KMS-11 (cell line): ENCODE measurements at regions not wholly inside any gene's neighbourhood (a gene's known extent, or its start where the extent isn't known, plus 50 kb on each side); places are given as distances from the start of the nearest gene placed in this dataset.
"Not testable (repeated sequence)": the region's sequence is repeated elsewhere in the genome, so short reads cannot be mapped to it uniquely, and the experiment has no call there.

Source experiments
- H2AFZ ChIP-seq: fragments of 200-600 bp; sonication (generic); 2 replicates; pipeline ENCODE4 v1.6.1; 2016; ENCODE audit warnings: antibody characterized with exemption, mixed run types, low read depth
- H3K27ac ChIP-seq: fragments of 200-600 bp; sonication (generic); 2 replicates; pipeline ENCODE4 v1.6.1; 2016; ENCODE audit warnings: mild to moderate bottlenecking, mixed run types
- H3K27me3 ChIP-seq: fragments of 200-600 bp; sonication (generic); 2 replicates; pipeline ENCODE4 v1.6.1; 2017; ENCODE audit warnings: mild to moderate bottlenecking, low read depth, mixed run types, moderate library complexity; ENCODE audit not compliant: insufficient read depth
- H3K36me3 ChIP-seq: fragments of 200-600 bp; sonication (generic); 2 replicates; pipeline ENCODE4 v1.6.1; 2017; ENCODE audit warnings: mild to moderate bottlenecking, mixed run types; ENCODE audit not compliant: insufficient read depth
- H3K4me1 ChIP-seq: fragments of 200-600 bp; sonication (generic); 2 replicates; pipeline ENCODE4 v1.6.1; 2016; ENCODE audit warnings: mild to moderate bottlenecking, low read depth, mixed run types; ENCODE audit not compliant: poor library complexity, severe bottlenecking
- H3K4me2 ChIP-seq: fragments of 200-600 bp; sonication (generic); 2 replicates; pipeline ENCODE4 v1.7.0; 2016; ENCODE audit warnings: mild to moderate bottlenecking, mixed run types
- H3K4me3 ChIP-seq: fragments of 200-600 bp; sonication (generic); IDR thresholded peaks from 2 replicates; pipeline ENCODE4 v1.6.1; 2017; ENCODE audit warnings: low read depth, low read length, mixed read lengths; ENCODE audit not compliant: insufficient read depth
- H3K79me2 ChIP-seq: fragments of 200-600 bp; sonication (generic); 2 replicates; pipeline ENCODE4 v1.6.1; 2016; ENCODE audit warnings: low read depth, mixed run types; ENCODE audit not compliant: insufficient read depth
- H3K9ac ChIP-seq: fragments of 200-600 bp; sonication (generic); 2 replicates; pipeline ENCODE4 v1.6.1; 2016; ENCODE audit warnings: mild to moderate bottlenecking, mixed run types
- H4K20me1 ChIP-seq: fragments of 200-600 bp; sonication (generic); 2 replicates; pipeline ENCODE4 v1.6.1; 2016; ENCODE audit warnings: mild to moderate bottlenecking, mixed run types; ENCODE audit not compliant: insufficient read depth
- TF ChIP-seq, protein P1 (sequence below): fragments of 200-600 bp; sonication (generic); conservative IDR thresholded peaks from 2 replicates; pipeline ENCODE4 v1.6.1; 2017; ENCODE audit warnings: low read depth, mild to moderate bottlenecking, antibody characterized with exemption, low read length, moderate library complexity, mixed read lengths

DNA sequence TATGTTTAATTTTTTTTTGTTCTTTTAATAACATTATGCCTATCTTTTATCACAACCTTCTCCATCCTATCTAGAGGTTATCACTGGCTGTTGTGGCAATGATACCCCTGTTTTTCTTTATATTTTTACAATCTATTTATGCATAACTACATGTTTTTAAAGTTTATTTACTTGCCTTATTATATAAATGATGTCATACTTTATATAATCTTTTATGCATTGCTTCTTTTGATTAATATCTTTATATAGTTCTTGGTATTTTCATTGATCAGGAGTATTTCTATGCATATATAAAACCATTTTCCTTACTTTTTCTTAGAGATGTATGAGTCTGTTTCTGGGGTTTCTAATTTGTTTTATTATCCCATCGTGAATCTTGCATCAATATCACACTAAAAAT is 719.8 kb upstream of the RAG2 start:
- H3K9ac ChIP-seq, result no peak overlapping the region
- H3K79me2 ChIP-seq, result no peaks in the 10 kb centered on the region
- H3K4me1 ChIP-seq, result no peaks in the 10 kb centered on the region
- H4K20me1 ChIP-seq, result no peaks in the 10 kb centered on the region
- TF ChIP-seq, protein P1, sequence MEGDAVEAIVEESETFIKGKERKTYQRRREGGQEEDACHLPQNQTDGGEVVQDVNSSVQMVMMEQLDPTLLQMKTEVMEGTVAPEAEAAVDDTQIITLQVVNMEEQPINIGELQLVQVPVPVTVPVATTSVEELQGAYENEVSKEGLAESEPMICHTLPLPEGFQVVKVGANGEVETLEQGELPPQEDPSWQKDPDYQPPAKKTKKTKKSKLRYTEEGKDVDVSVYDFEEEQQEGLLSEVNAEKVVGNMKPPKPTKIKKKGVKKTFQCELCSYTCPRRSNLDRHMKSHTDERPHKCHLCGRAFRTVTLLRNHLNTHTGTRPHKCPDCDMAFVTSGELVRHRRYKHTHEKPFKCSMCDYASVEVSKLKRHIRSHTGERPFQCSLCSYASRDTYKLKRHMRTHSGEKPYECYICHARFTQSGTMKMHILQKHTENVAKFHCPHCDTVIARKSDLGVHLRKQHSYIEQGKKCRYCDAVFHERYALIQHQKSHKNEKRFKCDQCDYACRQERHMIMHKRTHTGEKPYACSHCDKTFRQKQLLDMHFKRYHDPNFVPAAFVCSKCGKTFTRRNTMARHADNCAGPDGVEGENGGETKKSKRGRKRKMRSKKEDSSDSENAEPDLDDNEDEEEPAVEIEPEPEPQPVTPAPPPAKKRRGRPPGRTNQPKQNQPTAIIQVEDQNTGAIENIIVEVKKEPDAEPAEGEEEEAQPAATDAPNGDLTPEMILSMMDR, result no peak
- no peak overlapping the region for H2AFZ ChIP-seq
- no peak overlapping the region for H3K4me2 ChIP-seq
- no peaks in the 10 kb centered on the region for H3K27me3 ChIP-seq
- H3K36me3 ChIP-seq, result no peaks in the 10 kb centered on the region
- H3K27ac ChIP-seq, result no peak overlapping the region
- H3K4me3 ChIP-seq, result no peak overlapping the region

DNA sequence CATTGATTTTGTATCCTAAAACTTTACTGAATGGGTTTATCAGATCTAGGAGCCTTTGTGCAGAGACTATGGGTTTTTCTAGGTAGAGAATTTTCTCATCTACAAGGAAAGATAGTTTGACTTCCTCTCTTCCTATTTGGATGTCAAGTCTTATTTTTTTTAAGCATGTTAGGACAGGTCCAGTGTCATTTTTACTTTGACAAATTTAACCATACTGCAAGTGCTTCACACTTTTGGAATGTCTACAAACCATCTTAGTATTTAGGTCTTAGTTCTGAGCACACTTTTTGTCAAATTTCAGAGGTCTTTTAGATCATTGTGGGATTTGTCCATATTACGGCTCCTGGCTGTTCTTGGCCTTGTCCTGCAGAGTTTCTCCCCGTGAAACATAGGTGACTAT is 715.2 kb upstream of the RAG2 start:
- Histone ChIP-seq H3K27ac (no peak overlapping the region), H3K4me3 (no peak overlapping the region), H3K27me3 (no peaks in the 10 kb centered on the region), H3K4me2 (no peak overlapping the region), H3K36me3 (no peaks in the 10 kb centered on the region), H4K20me1 (no peaks in the 10 kb centered on the region), H2AFZ (no peak overlapping the region), H3K4me1 (no peaks in the 10 kb centered on the region), H3K79me2 (no peaks in the 10 kb centered on the region), H3K9ac (no peak overlapping the region)
- TF ChIP-seq, protein P1, result no peak

DNA sequence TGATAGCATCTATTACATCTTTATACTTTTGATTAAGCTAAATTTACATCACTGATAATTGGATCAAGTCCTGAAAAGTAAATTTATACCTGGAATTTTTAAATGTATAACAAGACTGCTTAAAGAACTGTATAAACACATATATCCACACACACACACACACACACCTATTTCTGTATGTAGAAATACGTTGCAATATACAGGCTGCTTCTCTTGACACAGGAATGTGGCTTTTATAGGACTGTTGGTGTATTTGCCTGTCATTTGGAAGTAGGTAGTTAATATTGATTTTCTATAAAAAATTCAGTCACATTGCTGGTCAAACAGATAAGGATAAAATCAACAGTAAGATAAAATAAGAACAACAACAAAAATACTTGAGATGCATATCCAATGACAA is 708.5 kb upstream of the RAG2 start:
- no peak overlapping the region for H2AFZ ChIP-seq

DNA sequence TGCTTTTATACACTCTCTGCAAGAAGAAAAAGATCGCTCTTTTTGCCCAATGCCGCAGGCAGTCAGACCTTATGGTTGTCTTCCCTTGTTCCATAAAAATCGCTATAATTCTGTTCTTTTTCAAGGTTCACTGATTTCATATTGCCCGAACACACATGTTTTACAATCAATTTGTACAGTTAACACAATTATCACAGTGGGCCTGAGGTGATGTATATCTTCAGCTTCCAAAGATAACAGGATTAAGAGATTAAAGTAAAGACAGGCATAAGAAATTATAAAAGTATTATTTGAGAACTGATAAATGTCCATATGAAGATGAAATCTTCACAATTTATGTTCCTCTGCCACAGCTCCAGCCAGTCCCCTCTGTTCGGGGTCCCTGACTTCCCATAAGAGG is 703.4 kb upstream of the RAG2 start:
- not testable (repeated sequence) for H3K36me3 ChIP-seq, H3K4me1 ChIP-seq, H3K27me3 ChIP-seq, H4K20me1 ChIP-seq, H3K9ac ChIP-seq, H3K4me2 ChIP-seq, H3K4me3 ChIP-seq, H3K79me2 ChIP-seq, H3K27ac ChIP-seq, H2AFZ ChIP-seq

More for the DNA sequence above, 708.5 kb upstream of the RAG2 start:
- no peak overlapping the region for H3K9ac ChIP-seq
- no peaks in the 10 kb centered on the region for H4K20me1 ChIP-seq
- TF ChIP-seq, protein P1, result no peak
- no peak overlapping the region for H3K27ac ChIP-seq
- no peak overlapping the region for H3K4me2 ChIP-seq
- no peaks in the 10 kb centered on the region for H3K79me2 ChIP-seq
- H3K4me3 ChIP-seq, result no peak overlapping the region
- H3K27me3 ChIP-seq, result no peaks in the 10 kb centered on the region
- H3K4me1 ChIP-seq, result no peaks in the 10 kb centered on the region
- no peaks in the 10 kb centered on the region for H3K36me3 ChIP-seq

DNA sequence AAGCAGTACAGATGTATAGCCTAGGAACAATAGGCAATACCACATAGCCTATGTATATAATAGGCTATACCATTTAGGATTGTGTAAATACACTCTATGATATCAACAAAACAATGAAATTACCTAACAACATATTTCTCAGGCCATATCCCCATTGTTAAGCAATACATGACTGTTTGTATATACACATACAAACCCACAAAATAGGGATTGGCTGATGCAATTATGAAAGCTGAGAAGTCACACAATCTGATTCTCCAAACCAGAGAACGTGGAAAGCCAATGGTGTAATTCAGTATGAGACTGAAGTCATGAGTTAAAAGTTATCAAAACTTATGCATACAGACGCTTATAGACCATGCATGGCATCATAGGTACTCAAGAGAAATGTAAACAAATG is 700.1 kb upstream of the RAG2 start:
- Histone ChIP-seq H2AFZ (no peak overlapping the region), H3K79me2 (no peaks in the 10 kb centered on the region), H3K36me3 (no peaks in the 10 kb centered on the region), H3K9ac (no peak overlapping the region), H3K4me2 (no peak overlapping the region), H3K4me1 (peaks cover 9% of the 10 kb centered on the region), H3K27me3 (no peaks in the 10 kb centered on the region), H4K20me1 (no peaks in the 10 kb centered on the region), H3K4me3 (no peak overlapping the region), H3K27ac (no peak overlapping the region)
- TF ChIP-seq, protein P1, result no peak
